T47D (cell line): ENCODE measurements at regions not wholly inside any gene's neighbourhood (a gene's known extent, or its start where the extent isn't known, plus 50 kb on each side); places are given as distances from the start of the nearest gene placed in this dataset.

Source experiments
- DNase-seq, 2 experiments: peaks; one replicate each; pipeline versions ENCODE4 v3.0.0 to v3.0.0-alpha.2; 2011 to 2012; ENCODE audit warnings: low read depth in 1 of 2, low spot score in 1 of 2
- JUND ChIP-seq: IDR thresholded peaks from 2 replicates; pipeline ENCODE4 v1.6.1; 2012; ENCODE audit warnings: low read depth
- in situ Hi-C: cut with HindIII; loops from 2 replicates; pipeline ENCODE4 v1.10.0; 2016; ENCODE audit warnings: low sequenced_read_pairs, low pct_unique_long_range_greater_than_20kb

GRCh38 chr16:49970797-49971431 lies 54.1 kb upstream of the CNEP1R1 start:
- no peak for DNase-seq
- no peak for TF ChIP-seq JUND
- in situ Hi-C loops, result no loop called here

GRCh38 chr16:49972280-49972679 lies 52.7 kb upstream of the CNEP1R1 start:
- TF ChIP-seq JUND, result no peak
- in situ Hi-C loops, result no loop called here
- no peak for DNase-seq

GRCh38 chr16:49972961-49973360 lies 52.1 kb upstream of the CNEP1R1 start:
- DNase-seq, result no peak
- in situ Hi-C loops, result no loop called here
- no peak for TF ChIP-seq JUND
